GM12878 (cell line): ENCODE measurements at regions not wholly inside any gene's neighbourhood (a gene's known extent, or its start where the extent isn't known, plus 50 kb on each side); places are given as distances from the start of the nearest gene placed in this dataset.

Experiments
- ATAC-seq: fragments of 200-7000 bp; cut with Tn5 transposase; 3 replicates; pipeline ENCODE4 v1.9.1; 2020; ENCODE audit warnings: mild to moderate bottlenecking, moderate library complexity
- BruUV-seq: library from RNA; stranded (reverse); fragments of 400-500 nt; replicated peaks from 2 replicates; lab custom pipeline; 2021; lab: Mats Ljungman, UMichigan
- CTCF ChIA-PET: fragments of 300-600 bp; sonication (Branson Sonifier 250); formaldehyde crosslinking; extraction: SDS; loops from one replicate; lab custom pipeline; 2021; ENCODE audit warnings: inconsistent platforms; lab: Yijun Ruan, JAX
- POLR2A ChIA-PET: fragments of 350-600 bp; formaldehyde crosslinking; extraction: SDS; loops from one replicate; lab custom pipeline; 2021; ENCODE audit warnings: inconsistent platforms; lab: Charles Lee
- RAD21 ChIA-PET: fragments of 300-600 bp; sonication (Branson Sonifier 250); formaldehyde crosslinking; loops from one replicate; lab custom pipeline; 2023; ENCODE audit warnings: antibody characterized with exemption; ENCODE audit not compliant: unreplicated experiment; lab: Charles Lee
- SMC1A ChIA-PET: fragments of 300-600 bp; sonication (Branson Sonifier 250); formaldehyde crosslinking; loops from one replicate; lab custom pipeline; 2023; ENCODE audit not compliant: unreplicated experiment, uncharacterized antibody; lab: Charles Lee
- DNase-seq: peaks from one replicate; pipeline ENCODE4 v3.0.0-alpha.2; 2011; ENCODE audit warnings: low read depth, low spot score
- FAIRE-seq: peaks from 3 replicates; lab custom pipeline; 2011; peaks lifted over from hg19 to GRCh38; lab: Jason Lieb, UNC
- H2AFZ ChIP-seq: 2 replicates; pipeline ENCODE4 v1.6.0; 2011; ENCODE audit warnings: low read depth, low read length, control low read depth; ENCODE audit not compliant: control insufficient read depth
- H3K27ac ChIP-seq: 2 replicates; pipeline ENCODE4 v1.5.1; 2011; ENCODE audit warnings: control low read depth; ENCODE audit not compliant: control insufficient read depth, insufficient read depth
- H3K27me3 ChIP-seq, 2 experiments: replicated peaks in 1 of 2; 2 replicates each; pipeline versions ENCODE4 v1.6.0 to v1.6.1; 2011; ENCODE audit warnings: low read length in 1 of 2; ENCODE audit not compliant: control insufficient read depth in 2 of 2, insufficient read depth in 2 of 2
- H3K36me3 ChIP-seq, 2 experiments: 2 replicates each; pipeline ENCODE4 v1.5.1; 2011; ENCODE audit warnings: low read length in 1 of 2; ENCODE audit not compliant: control insufficient read depth in 2 of 2, insufficient read depth in 2 of 2
- H3K4me1 ChIP-seq: 2 replicates; pipeline ENCODE4 v1.6.1; 2011; ENCODE audit warnings: mild to moderate bottlenecking, low read length, moderate library complexity, mixed read lengths; ENCODE audit not compliant: control insufficient read depth, insufficient read depth
- H3K4me2 ChIP-seq: 2 replicates; pipeline ENCODE4 v1.6.0; 2011; ENCODE audit warnings: control low read depth; ENCODE audit not compliant: control insufficient read depth, insufficient read depth
- H3K4me3 ChIP-seq: fragments of 200-600 bp; sonication (generic); 2 replicates; pipeline ENCODE4 v1.5.1; 2016
- H3K79me2 ChIP-seq: 2 replicates; pipeline ENCODE4 v1.6.0; 2011; ENCODE audit warnings: low read length; ENCODE audit not compliant: control insufficient read depth, insufficient read depth
- H3K9ac ChIP-seq: 2 replicates; pipeline ENCODE4 v1.8.0; 2011; ENCODE audit warnings: low read length, control low read depth, mixed read lengths; ENCODE audit not compliant: control insufficient read depth, insufficient read depth
- H3K9me3 ChIP-seq: replicated peaks from 3 replicates; pipeline ENCODE4 v1.5.1; 2011; ENCODE audit warnings: mild to moderate bottlenecking, low read length; ENCODE audit not compliant: control insufficient read depth, insufficient read depth
- H4K20me1 ChIP-seq: 2 replicates; pipeline ENCODE4 v1.6.0; 2011; ENCODE audit not compliant: control insufficient read depth, insufficient read depth
- BMI1 ChIP-seq: fragments of 450-650 bp; IDR thresholded peaks from 2 replicates; pipeline ENCODE4 v1.6.1; 2016; ENCODE audit warnings: mild to moderate bottlenecking, moderate library complexity, borderline replicate concordance
- CBX5 ChIP-seq: sonication (generic); IDR thresholded peaks from 2 replicates; pipeline ENCODE4 v1.6.1; 2016; ENCODE audit warnings: low read depth, moderate library complexity, mild to moderate bottlenecking, inconsistent platforms
- CEBPB ChIP-seq, 2 experiments: fragments of 150-350 bp in 1 of 2; IDR thresholded peaks; 2 replicates each; pipeline ENCODE4 v1.6.1; 2012 to 2014; ENCODE audit warnings: low read depth in 2 of 2, low read length in 2 of 2, borderline replicate concordance in 1 of 2, inconsistent platforms in 1 of 2
- GABPA ChIP-seq: IDR thresholded peaks from 2 replicates; pipeline ENCODE4 v1.6.1; 2014; ENCODE audit warnings: antibody characterized with exemption, low read depth, mild to moderate bottlenecking, inconsistent platforms
- MTA2 ChIP-seq: fragments of 450-650 bp; IDR thresholded peaks from 2 replicates; pipeline ENCODE4 v1.6.1; 2016; ENCODE audit warnings: low read depth, mild to moderate bottlenecking, moderate library complexity
- NFYB ChIP-seq: IDR thresholded peaks from 2 replicates; pipeline ENCODE4 v1.6.1; 2011; ENCODE audit warnings: low read depth, mild to moderate bottlenecking, low read length, improper control_type of control experiment, moderate library complexity; ENCODE audit not compliant: insufficient read depth
- PAX5 ChIP-seq: IDR thresholded peaks from 2 replicates; pipeline ENCODE4 v1.6.1; 2011; ENCODE audit warnings: low read depth, low read length, borderline replicate concordance
- TCF12 ChIP-seq: IDR thresholded peaks from 2 replicates; pipeline ENCODE4 v1.6.1; 2011; ENCODE audit warnings: low read depth, mild to moderate bottlenecking, low read length
- WGBS: methylation state at CpG from one replicate; pipeline ENCODE4 v1.1.6; 2016; ENCODE audit warnings: low lambda C conversion rate; ENCODE audit not compliant: insufficient replicate concordance, insufficient coverage; ENCODE audit errors: missing lambda C conversion rate; 5-methylcytosine and 5-hydroxymethylcytosine counted together
- in situ Hi-C: fragments of 300-500 bp; cut with MboI; formaldehyde crosslinking; loops from 9 replicates; pipeline ENCODE4 v1.14.3; 2018; ENCODE audit warnings: mixed read lengths
- intact Hi-C: fragments of 100-400 bp; cut with micrococcal nuclease; formaldehyde crosslinking; loops from one replicate; pipeline ENCODE4 v1.14.2; 2022; ENCODE audit not compliant: unreplicated experiment
- TF ChIP-seq, protein P1 (sequence below): fragments of 450-650 bp; IDR thresholded peaks from 2 replicates; pipeline ENCODE4 v1.6.1; 2017; ENCODE audit warnings: mild to moderate bottlenecking, moderate library complexity
- TF ChIP-seq, protein P2 (sequence below): fragments of 150-350 bp; IDR thresholded peaks from 2 replicates; pipeline ENCODE4 v1.6.1; 2016; ENCODE audit warnings: low read depth, low read length
- TF ChIP-seq, protein P3 (sequence below): fragments of 450-650 bp; IDR thresholded peaks from 2 replicates; pipeline ENCODE4 v1.6.1; 2016; ENCODE audit warnings: mild to moderate bottlenecking

DNA sequence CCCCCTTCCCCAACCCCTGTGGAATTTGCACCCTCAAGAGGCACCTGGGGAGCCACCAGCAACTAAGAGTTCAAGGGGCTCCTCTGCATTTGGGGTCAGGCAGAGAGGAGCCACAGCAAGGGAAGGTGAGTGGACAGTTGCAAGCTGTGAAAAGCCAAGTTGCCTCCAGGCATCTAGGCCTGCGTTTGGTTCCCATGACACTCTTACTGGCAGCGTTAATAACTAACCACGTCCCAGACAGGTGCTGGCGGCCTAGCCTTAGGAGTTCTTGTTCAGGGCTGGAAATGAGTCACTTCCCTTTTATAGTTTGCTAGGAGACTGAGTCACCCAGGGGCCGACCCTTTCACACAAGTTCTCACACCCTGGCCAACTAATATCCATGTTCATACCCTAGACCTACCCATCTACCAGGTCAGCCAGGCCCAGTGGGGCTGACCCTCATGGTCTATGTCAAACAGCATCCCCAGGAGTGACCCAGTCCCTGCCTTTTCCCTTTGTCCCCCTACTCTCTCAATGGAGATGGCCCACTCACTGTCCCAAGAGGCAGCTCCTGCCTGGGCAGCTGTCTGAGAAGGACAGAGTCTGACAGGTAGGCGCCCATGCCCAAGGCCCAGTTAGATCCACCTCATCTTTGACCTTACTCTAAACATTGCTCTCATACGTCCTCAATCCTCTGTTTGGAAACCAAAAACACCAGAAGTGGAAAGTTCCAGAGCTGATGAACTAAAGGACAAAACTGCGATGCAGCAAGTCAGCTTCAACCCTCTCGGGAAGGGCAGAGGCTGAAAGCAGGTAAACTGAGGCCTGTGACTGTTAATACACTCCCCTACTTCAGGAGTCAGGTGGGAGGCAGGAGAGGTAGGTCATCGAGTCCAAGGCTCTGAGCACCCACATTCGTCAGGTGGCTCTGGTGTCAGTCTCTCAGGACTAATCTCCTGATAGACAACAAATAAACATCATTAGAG, 300.6 kb downstream of the SOX9 start:
- Histone ChIP-seq H3K27ac (peak overlapping the region; percentile 95), H3K27me3 (no peaks in the 10 kb centered on the region), H4K20me1 (no peaks in the 10 kb centered on the region), H3K79me2 (peaks cover 20% of the 10 kb centered on the region), H3K4me3 (peak overlapping the region; percentile 42; the same call in 1 of the 2 replicates), H2AFZ (peak overlapping the region; percentile 31; the same call in 1 of the 2 replicates), H3K36me3 (no peaks in the 10 kb centered on the region; a peak in 1 of 4 replicates), H3K4me1 (peaks cover 64% of the 10 kb centered on the region), H3K4me2 (peak overlapping the region; percentile 85), H3K9ac (peak overlapping the region; percentile 76), H3K9me3 (peaks cover 18% of the 10 kb centered on the region)
- 4% methylated on average over 11 of the region's 11 CpGs for WGBS
- RAD21 ChIA-PET, result interaction anchor here (1.0 to 11.4 kb wide), 14 partner anchors 11 to 300 kb away, joined by 3 to 361 read pairs (median 22); partner anchors contain the start of gene SOX9
- in situ Hi-C loops (loop anchor here (5.0 to 25.0 kb wide), 5 partner anchors 96 to 1866 kb away; partner anchors contain the start of gene SOX9), intact Hi-C loops (loop anchor here (1.0 to 5.0 kb wide), 6 partner anchors 15 to 391 kb away; no protein-coding TSS in a partner anchor)
- DNase-seq, result peak; percentile 94
- BruUV-seq, result no TSS peak
- POLR2A ChIA-PET, result interaction anchor here (0.6 to 9.6 kb wide), 9 partner anchors 10 to 302 kb away, joined by 3 to 170 read pairs (median 5); no protein-coding TSS in a partner anchor
- FAIRE-seq, result peak; percentile 68
- CTCF ChIA-PET, result interaction anchor here (0.6 to 9.8 kb wide), 10 partner anchors 14 to 301 kb away, joined by 3 to 101 read pairs (median 3); partner anchors contain the start of gene SOX9
- SMC1A ChIA-PET, result interaction anchor here (0.7 to 12.7 kb wide), 13 partner anchors 10 to 300 kb away, joined by 3 to 335 read pairs (median 4); partner anchors contain the start of gene SOX9
- ATAC-seq, result peak; percentile 44
- TF ChIP-seq PAX5, result peak; percentile 85
- 0 out of 2 replicates have a peak, but pooled peaks have one; percentile 57 for TF ChIP-seq GABPA
- TF ChIP-seq, protein P1, sequence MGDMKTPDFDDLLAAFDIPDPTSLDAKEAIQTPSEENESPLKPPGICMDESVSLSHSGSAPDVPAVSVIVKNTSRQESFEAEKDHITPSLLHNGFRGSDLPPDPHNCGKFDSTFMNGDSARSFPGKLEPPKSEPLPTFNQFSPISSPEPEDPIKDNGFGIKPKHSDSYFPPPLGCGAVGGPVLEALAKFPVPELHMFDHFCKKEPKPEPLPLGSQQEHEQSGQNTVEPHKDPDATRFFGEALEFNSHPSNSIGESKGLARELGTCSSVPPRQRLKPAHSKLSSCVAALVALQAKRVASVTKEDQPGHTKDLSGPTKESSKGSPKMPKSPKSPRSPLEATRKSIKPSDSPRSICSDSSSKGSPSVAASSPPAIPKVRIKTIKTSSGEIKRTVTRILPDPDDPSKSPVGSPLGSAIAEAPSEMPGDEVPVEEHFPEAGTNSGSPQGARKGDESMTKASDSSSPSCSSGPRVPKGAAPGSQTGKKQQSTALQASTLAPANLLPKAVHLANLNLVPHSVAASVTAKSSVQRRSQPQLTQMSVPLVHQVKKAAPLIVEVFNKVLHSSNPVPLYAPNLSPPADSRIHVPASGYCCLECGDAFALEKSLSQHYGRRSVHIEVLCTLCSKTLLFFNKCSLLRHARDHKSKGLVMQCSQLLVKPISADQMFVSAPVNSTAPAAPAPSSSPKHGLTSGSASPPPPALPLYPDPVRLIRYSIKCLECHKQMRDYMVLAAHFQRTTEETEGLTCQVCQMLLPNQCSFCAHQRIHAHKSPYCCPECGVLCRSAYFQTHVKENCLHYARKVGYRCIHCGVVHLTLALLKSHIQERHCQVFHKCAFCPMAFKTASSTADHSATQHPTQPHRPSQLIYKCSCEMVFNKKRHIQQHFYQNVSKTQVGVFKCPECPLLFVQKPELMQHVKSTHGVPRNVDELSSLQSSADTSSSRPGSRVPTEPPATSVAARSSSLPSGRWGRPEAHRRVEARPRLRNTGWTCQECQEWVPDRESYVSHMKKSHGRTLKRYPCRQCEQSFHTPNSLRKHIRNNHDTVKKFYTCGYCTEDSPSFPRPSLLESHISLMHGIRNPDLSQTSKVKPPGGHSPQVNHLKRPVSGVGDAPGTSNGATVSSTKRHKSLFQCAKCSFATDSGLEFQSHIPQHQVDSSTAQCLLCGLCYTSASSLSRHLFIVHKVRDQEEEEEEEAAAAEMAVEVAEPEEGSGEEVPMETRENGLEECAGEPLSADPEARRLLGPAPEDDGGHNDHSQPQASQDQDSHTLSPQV, result peak; percentile 67
- TF ChIP-seq TCF12, result peak; percentile 99
- TF ChIP-seq, protein P2, sequence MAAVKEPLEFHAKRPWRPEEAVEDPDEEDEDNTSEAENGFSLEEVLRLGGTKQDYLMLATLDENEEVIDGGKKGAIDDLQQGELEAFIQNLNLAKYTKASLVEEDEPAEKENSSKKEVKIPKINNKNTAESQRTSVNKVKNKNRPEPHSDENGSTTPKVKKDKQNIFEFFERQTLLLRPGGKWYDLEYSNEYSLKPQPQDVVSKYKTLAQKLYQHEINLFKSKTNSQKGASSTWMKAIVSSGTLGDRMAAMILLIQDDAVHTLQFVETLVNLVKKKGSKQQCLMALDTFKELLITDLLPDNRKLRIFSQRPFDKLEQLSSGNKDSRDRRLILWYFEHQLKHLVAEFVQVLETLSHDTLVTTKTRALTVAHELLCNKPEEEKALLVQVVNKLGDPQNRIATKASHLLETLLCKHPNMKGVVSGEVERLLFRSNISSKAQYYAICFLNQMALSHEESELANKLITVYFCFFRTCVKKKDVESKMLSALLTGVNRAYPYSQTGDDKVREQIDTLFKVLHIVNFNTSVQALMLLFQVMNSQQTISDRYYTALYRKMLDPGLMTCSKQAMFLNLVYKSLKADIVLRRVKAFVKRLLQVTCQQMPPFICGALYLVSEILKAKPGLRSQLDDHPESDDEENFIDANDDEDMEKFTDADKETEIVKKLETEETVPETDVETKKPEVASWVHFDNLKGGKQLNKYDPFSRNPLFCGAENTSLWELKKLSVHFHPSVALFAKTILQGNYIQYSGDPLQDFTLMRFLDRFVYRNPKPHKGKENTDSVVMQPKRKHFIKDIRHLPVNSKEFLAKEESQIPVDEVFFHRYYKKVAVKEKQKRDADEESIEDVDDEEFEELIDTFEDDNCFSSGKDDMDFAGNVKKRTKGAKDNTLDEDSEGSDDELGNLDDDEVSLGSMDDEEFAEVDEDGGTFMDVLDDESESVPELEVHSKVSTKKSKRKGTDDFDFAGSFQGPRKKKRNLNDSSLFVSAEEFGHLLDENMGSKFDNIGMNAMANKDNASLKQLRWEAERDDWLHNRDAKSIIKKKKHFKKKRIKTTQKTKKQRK, result no peak
- TF ChIP-seq CEBPB (IDR thresholded peaks at IDR 0.05; ENCODE audit: borderline replicate concordance in 1 of 2, low read depth in 2 of 2, low read length in 2 of 2), result no peak
- TF ChIP-seq, protein P3, sequence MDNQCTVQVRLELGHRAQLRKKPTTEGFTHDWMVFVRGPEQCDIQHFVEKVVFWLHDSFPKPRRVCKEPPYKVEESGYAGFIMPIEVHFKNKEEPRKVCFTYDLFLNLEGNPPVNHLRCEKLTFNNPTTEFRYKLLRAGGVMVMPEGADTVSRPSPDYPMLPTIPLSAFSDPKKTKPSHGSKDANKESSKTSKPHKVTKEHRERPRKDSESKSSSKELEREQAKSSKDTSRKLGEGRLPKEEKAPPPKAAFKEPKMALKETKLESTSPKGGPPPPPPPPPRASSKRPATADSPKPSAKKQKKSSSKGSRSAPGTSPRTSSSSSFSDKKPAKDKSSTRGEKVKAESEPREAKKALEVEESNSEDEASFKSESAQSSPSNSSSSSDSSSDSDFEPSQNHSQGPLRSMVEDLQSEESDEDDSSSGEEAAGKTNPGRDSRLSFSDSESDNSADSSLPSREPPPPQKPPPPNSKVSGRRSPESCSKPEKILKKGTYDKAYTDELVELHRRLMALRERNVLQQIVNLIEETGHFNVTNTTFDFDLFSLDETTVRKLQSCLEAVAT, result peak; percentile 53
- no peak for TF ChIP-seq NFYB
- TF ChIP-seq MTA2, result peak; percentile 93
- TF ChIP-seq CBX5, result 0 out of 2 replicates have a peak, but pooled peaks have one; percentile 67
- peak; percentile 89 for TF ChIP-seq BMI1
